Kidney (tissue), 13 donors: ENCODE measurements at regions not wholly inside any gene's neighbourhood (a gene's known extent, or its start where the extent isn't known, plus 50 kb on each side); places are given as distances from the start of the nearest gene placed in this dataset.

ENCODE experiments used
- DNase-seq, 5 donors: peaks; one replicate each; pipeline ENCODE4 v3.0.0-alpha.2; 2013 to 2020
- FAIRE-seq: peaks from 2 replicates; lab custom pipeline; 2012; peaks lifted over from hg19 to GRCh38; lab: Jason Lieb, UNC
- H3K27ac ChIP-seq, 2 donors: one replicate each; pipeline ENCODE4 v1.7.0; 2013; ENCODE audit warnings: low read depth in 2 of 2, low read length in 2 of 2, inconsistent platforms in 1 of 2
- H3K27me3 ChIP-seq: one replicate; pipeline ENCODE4 v1.7.1; 2013; ENCODE audit warnings: low read length, inconsistent platforms; ENCODE audit not compliant: control insufficient read depth, insufficient read depth
- H3K36me3 ChIP-seq, 3 donors: one replicate each; pipeline versions ENCODE4 v1.7.0 to v1.7.1; 2013; ENCODE audit warnings: low read length in 3 of 3, control low read depth in 1 of 3, inconsistent platforms in 1 of 3; ENCODE audit not compliant: insufficient read depth in 3 of 3, control insufficient read depth in 2 of 3
- H3K4me1 ChIP-seq, 3 donors: one replicate each; pipeline versions ENCODE4 v1.7.0 to v1.7.1; 2013; ENCODE audit warnings: low read length in 3 of 3, inconsistent platforms in 1 of 3, low read depth in 1 of 3; ENCODE audit not compliant: control insufficient read depth in 2 of 3, insufficient read depth in 2 of 3
- H3K4me3 ChIP-seq, 3 donors: one replicate each; pipeline versions ENCODE4 v1.7.0 to v1.8.1; 2013; ENCODE audit warnings: low read length in 3 of 3, control low read depth in 1 of 3, inconsistent platforms in 1 of 3
- H3K9ac ChIP-seq, 3 donors: one replicate each; pipeline versions ENCODE4 v1.7.0 to v1.7.1; 2013; ENCODE audit warnings: low read length in 3 of 3, control low read depth in 1 of 3, inconsistent platforms in 1 of 3
- H3K9me3 ChIP-seq, 3 donors: one replicate each; pipeline versions ENCODE4 v1.7.0 to v1.7.1; 2013; ENCODE audit warnings: low read length in 3 of 3, control low read depth in 1 of 3, inconsistent platforms in 1 of 3; ENCODE audit not compliant: control insufficient read depth in 2 of 3, insufficient read depth in 1 of 3
- intact Hi-C: fragments of 100-400 bp; cut with DNase I; formaldehyde crosslinking; loops from one replicate; pipeline ENCODE4 v1.11.1; 2022
- TF ChIP-seq, protein P1 (sequence below): IDR thresholded peaks from 3 replicates; pipeline ENCODE4 v1.5.1; 2012; ENCODE audit warnings: mild to moderate bottlenecking, moderate library complexity, borderline replicate concordance; ENCODE audit not compliant: insufficient read depth; ENCODE audit errors: extremely low read depth
- donor health status: control.
- donor health status: control.
- donor health status: control.
- donor health status: control.
- donor health status: control.
- donor health status: DM: yes; HTN: yes; CAD: no.
- donor health status: Normal renal cell carcinoma (clear cell type).

- FAIRE-seq (no peak), DNase-seq (no peak)
- Histone ChIP-seq H3K9ac (no peak overlapping the region), H3K4me1 (no peaks in the 10 kb centered on the region), H3K36me3 (no peaks in the 10 kb centered on the region), H3K27me3 (no peaks in the 10 kb centered on the region), H3K9me3 (no peaks in the 10 kb centered on the region), H3K27ac (no peak overlapping the region), H3K4me3 (no peak overlapping the region)
- intact Hi-C loops = no loop called here
- TF ChIP-seq, protein P1, sequence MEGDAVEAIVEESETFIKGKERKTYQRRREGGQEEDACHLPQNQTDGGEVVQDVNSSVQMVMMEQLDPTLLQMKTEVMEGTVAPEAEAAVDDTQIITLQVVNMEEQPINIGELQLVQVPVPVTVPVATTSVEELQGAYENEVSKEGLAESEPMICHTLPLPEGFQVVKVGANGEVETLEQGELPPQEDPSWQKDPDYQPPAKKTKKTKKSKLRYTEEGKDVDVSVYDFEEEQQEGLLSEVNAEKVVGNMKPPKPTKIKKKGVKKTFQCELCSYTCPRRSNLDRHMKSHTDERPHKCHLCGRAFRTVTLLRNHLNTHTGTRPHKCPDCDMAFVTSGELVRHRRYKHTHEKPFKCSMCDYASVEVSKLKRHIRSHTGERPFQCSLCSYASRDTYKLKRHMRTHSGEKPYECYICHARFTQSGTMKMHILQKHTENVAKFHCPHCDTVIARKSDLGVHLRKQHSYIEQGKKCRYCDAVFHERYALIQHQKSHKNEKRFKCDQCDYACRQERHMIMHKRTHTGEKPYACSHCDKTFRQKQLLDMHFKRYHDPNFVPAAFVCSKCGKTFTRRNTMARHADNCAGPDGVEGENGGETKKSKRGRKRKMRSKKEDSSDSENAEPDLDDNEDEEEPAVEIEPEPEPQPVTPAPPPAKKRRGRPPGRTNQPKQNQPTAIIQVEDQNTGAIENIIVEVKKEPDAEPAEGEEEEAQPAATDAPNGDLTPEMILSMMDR = no peak
These were observed 222.1 kb upstream of the ANO3 start for GRCh38 chr11:26109658-26110368.

DNA sequence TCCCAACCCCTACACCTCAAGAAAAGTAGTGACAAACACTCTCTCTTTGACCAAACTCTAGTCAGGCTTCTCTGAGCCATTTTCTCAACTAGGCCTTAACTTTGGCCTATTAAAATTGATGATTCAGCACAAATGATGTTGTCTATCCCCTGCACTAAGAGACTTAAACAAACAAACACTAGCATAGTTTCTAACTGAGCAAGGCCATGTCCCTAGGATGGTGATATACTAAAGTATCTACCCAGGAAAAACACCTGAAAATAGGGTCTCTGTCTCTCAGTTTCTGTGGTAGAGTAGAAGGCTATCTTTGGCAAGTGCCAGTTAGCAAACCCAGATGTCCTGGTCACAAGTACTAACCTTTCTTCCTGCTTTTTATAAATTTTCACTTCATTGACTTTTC lies 219.7 kb upstream of the ANO3 start:
- FAIRE-seq (no peak), DNase-seq (no peak)
- Histone ChIP-seq H3K4me3 (no peak overlapping the region), H3K36me3 (no peaks in the 10 kb centered on the region), H3K9ac (no peak overlapping the region), H3K9me3 (no peaks in the 10 kb centered on the region), H3K4me1 (no peaks in the 10 kb centered on the region), H3K27me3 (no peaks in the 10 kb centered on the region), H3K27ac (no peak overlapping the region)
- TF ChIP-seq, protein P1 = no peak
- intact Hi-C loops = no loop called here

DNA sequence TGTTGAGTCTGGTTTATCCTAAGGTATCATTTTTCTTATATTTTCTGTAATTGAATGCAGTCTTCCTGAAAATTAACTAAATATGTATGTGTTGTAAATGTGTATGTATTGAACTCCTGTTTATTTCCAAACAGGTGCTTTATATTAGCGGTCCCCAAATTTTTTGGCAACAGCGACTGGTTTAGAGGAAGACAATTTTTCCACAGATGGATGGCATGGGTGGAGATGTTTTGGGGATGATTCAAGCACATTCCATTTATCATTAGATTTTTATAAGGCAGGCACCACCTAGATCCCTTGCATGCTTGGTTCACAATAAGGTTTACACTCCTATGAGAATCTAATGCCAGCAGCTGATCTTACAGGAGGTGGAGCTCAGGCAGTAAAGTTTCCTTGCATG lies 210.5 kb upstream of the ANO3 start:
- Histone ChIP-seq H3K27me3 (no peaks in the 10 kb centered on the region), H3K4me1 (no peaks in the 10 kb centered on the region), H3K27ac (no peak overlapping the region), H3K9me3 (no peaks in the 10 kb centered on the region), H3K4me3 (no peak overlapping the region), H3K9ac (no peak overlapping the region), H3K36me3 (no peaks in the 10 kb centered on the region)
- intact Hi-C loops = no loop called here
- DNase-seq (no peak), FAIRE-seq (no peak)
- TF ChIP-seq, protein P1 = no peak

DNA sequence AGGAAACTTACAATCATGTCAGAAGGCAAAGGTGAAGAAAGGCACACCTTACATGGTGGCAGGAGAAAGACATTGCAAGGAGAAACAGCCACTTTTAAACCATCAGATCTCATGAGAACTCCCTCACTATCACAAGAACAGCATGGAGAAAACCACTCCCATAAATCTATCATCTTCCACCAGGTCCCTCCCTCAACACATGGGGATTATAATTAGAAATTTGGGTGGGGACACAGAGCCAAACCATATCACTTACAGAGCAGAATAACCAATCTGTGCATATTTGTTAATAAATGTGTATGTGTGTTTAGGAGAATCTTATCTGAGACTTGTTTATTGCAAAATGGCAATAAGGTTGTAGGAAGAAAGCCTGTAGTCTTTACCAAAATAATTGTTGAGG lies 205.2 kb upstream of the ANO3 start:
- Histone ChIP-seq H3K9me3 (no peaks in the 10 kb centered on the region), H3K4me1 (no peaks in the 10 kb centered on the region), H3K27me3 (no peaks in the 10 kb centered on the region), H3K9ac (no peak overlapping the region), H3K36me3 (no peaks in the 10 kb centered on the region), H3K27ac (no peak overlapping the region), H3K4me3 (no peak overlapping the region)
- no peak for FAIRE-seq
- DNase-seq = no peak
- TF ChIP-seq, protein P1 = no peak
- intact Hi-C loops = no loop called here
